ENCODE measurements at regions not wholly inside any gene's neighbourhood (a gene's known extent, or its start where the extent isn't known, plus 50 kb on each side); places are given as distances from the start of the nearest gene placed in this dataset.

DNA sequence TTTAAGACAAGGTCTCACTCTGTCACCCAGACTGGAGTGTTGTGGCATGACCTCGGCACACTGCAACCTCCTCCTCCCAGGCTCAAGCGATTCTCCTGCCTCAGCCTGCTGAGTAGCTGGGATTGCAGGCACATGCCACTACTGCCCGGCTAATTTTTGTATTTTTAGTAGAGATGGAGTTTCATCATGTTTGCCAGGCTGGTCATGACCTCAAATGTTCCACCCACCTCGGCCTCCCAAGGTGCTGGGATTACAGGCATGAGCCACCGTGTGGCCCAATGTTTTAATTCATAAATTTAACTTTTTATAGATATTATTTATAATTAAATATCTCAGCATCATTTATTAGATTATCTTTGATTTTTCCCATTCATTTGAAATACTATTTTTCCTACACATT, 658.0 kb upstream of the NRG3 start:
- H3K27ac ChIP-seq (ENCODE audit: low read depth, low read length): no peak overlapping the region
- H3K56ac ChIP-seq (replicated peaks; ENCODE audit: insufficient read length, low read depth, low read length): no peak overlapping the region
- no peaks in the 10 kb centered on the region for H3K9me3 ChIP-seq (ENCODE audit: insufficient read depth in 2 of 2, low read depth in 1 of 2, low read length in 1 of 2)
- H2BK15ac ChIP-seq (ENCODE audit: low read length): no peak overlapping the region
- no peak overlapping the region for H4K5ac ChIP-seq (ENCODE audit: insufficient read length, low read depth, low read length)
- DNase-seq (ENCODE audit: low read depth in 1 of 2, low spot score in 2 of 2): no peak
- H2BK5ac ChIP-seq (ENCODE audit: low read depth, low read length): no peak overlapping the region
- CTCF ChIA-PET (ENCODE audit: partially characterized antibody): interaction anchor here (0.6 to 1.9 kb wide), 3 partner anchors 37 to 838 kb away, joined by 3 to 5 read pairs (median 4); no protein-coding TSS in a partner anchor
- FAIRE-seq: no peak
- H2AK5ac ChIP-seq (ENCODE audit: low read depth, low read length): no peak overlapping the region
- no peak overlapping the region for H2BK12ac ChIP-seq (ENCODE audit: low read depth, low read length)
- no peaks in the 10 kb centered on the region for H3K79me2 ChIP-seq (ENCODE audit: control insufficient read depth in 1 of 2, insufficient read depth in 2 of 2, low read length in 2 of 2)
- H3K4me2 ChIP-seq (ENCODE audit: insufficient read depth in 1 of 2, low read depth in 2 of 2, low read length in 2 of 2): no peak overlapping the region
- no peak overlapping the region for H3K23ac ChIP-seq (ENCODE audit: insufficient read length)
- WGBS, 2 experiments (ENCODE audit: extremely low coverage in 1 of 2, insufficient coverage in 1 of 2, insufficient read length in 1 of 2, insufficient replicate concordance in 2 of 2, low coverage in 1 of 2, low lambda C conversion rate in 2 of 2, missing lambda C conversion rate in 1 of 2): 89% methylated on average over 5 of the region's 5 CpGs; no CpG with 5 or more reads in 1 of the 2 experiments
- no peak overlapping the region for H2BK20ac ChIP-seq (ENCODE audit: low read length)
- no peaks in the 10 kb centered on the region for H3K23me2 ChIP-seq (ENCODE audit: low read depth, low read length)
- no peak overlapping the region for H2AFZ ChIP-seq (ENCODE audit: low read length)
- no peak overlapping the region for H2BK120ac ChIP-seq (replicated peaks; ENCODE audit: low read depth, low read length)
- H3K18ac ChIP-seq (ENCODE audit: extremely low read depth, low read length): no peak overlapping the region
- H3K4ac ChIP-seq (replicated peaks; ENCODE audit: insufficient read length, low read depth, low read length): no peak overlapping the region
- H3K14ac ChIP-seq (ENCODE audit: insufficient read length): no peak overlapping the region
- H3K27me3 ChIP-seq (replicated peaks in 1 of 4; ENCODE audit: control insufficient read depth in 3 of 4, extremely low read depth in 1 of 4, insufficient read depth in 3 of 4, low read length in 3 of 4): no peaks in the 10 kb centered on the region
- H4K20me1 ChIP-seq (replicated peaks in 1 of 2; ENCODE audit: control insufficient read depth in 1 of 2, insufficient read depth in 2 of 2, low read length in 2 of 2): no peaks in the 10 kb centered on the region
- H4K8ac ChIP-seq (ENCODE audit: extremely low read depth, insufficient read depth, low read length): no peak overlapping the region
- H3K9ac ChIP-seq (replicated peaks in 1 of 4; ENCODE audit: extremely low read depth in 1 of 4, low read depth in 3 of 4, low read length in 3 of 4): no peak overlapping the region
- no peaks in the 10 kb centered on the region for H3K36me3 ChIP-seq (ENCODE audit: control insufficient read depth in 2 of 4, insufficient read depth in 4 of 4, low read length in 3 of 4)
- no peaks in the 10 kb centered on the region for H3K4me1 ChIP-seq (replicated peaks in 1 of 4; ENCODE audit: control insufficient read depth in 3 of 4, insufficient read depth in 4 of 4, low read length in 3 of 4)
- H3K4me3 ChIP-seq (ENCODE audit: extremely low read depth in 1 of 4, insufficient read depth in 2 of 4, low read depth in 3 of 4, low read length in 4 of 4): no peak overlapping the region
- H4K91ac ChIP-seq (replicated peaks; ENCODE audit: insufficient read length, low read length): no peak overlapping the region
- no peaks in the 10 kb centered on the region for H3K79me1 ChIP-seq (ENCODE audit: low read depth, low read length)
- POLR2A ChIA-PET (ENCODE audit: partially characterized antibody): no interaction called here
- TF ChIP-seq MAFK (IDR thresholded peaks at IDR 0.05; ENCODE audit: low read depth, low read length) (no peak), CEBPB (IDR thresholded peaks at IDR 0.05; ENCODE audit: low read depth, low read length) (no peak), RAD21 (IDR thresholded peaks at IDR 0.05 in 1 of 2, conservative IDR thresholded peaks at IDR 0.05 in 1 of 2; ENCODE audit: low read depth in 2 of 2, low read length in 2 of 2) (no peak), SIRT6 (IDR thresholded peaks at IDR 0.05; ENCODE audit: low read length) (no peak), SP4 (IDR thresholded peaks at IDR 0.05; ENCODE audit: low read length) (no peak), BRCA1 (IDR thresholded peaks at IDR 0.05; ENCODE audit: low read depth, low read length) (no peak), YY1 (IDR thresholded peaks at IDR 0.05; ENCODE audit: low read depth, low read length) (no peak), TAF1 (IDR thresholded peaks at IDR 0.05; ENCODE audit: low read depth, low read length) (no peak), BCL11A (IDR thresholded peaks at IDR 0.05; ENCODE audit: low read depth in 2 of 2, low read length in 2 of 2) (no peak), BACH1 (IDR thresholded peaks at IDR 0.05; ENCODE audit: low read length) (no peak), KDM4A (IDR thresholded peaks at IDR 0.05; ENCODE audit: low read depth, low read length, severe bottlenecking) (no peak), SRF (IDR thresholded peaks at IDR 0.05; ENCODE audit: low read depth, low read length) (no peak), SP1 (IDR thresholded peaks at IDR 0.05; ENCODE audit: low read depth, low read length) (no peak)
- TF ChIP-seq, protein P1, sequence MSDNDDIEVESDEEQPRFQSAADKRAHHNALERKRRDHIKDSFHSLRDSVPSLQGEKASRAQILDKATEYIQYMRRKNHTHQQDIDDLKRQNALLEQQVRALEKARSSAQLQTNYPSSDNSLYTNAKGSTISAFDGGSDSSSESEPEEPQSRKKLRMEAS (IDR thresholded peaks at IDR 0.05): no peak
